ENCODE measurements at regions not wholly inside any gene's neighbourhood (a gene's known extent, or its start where the extent isn't known, plus 50 kb on each side); places are given as distances from the start of the nearest gene placed in this dataset.

DNA sequence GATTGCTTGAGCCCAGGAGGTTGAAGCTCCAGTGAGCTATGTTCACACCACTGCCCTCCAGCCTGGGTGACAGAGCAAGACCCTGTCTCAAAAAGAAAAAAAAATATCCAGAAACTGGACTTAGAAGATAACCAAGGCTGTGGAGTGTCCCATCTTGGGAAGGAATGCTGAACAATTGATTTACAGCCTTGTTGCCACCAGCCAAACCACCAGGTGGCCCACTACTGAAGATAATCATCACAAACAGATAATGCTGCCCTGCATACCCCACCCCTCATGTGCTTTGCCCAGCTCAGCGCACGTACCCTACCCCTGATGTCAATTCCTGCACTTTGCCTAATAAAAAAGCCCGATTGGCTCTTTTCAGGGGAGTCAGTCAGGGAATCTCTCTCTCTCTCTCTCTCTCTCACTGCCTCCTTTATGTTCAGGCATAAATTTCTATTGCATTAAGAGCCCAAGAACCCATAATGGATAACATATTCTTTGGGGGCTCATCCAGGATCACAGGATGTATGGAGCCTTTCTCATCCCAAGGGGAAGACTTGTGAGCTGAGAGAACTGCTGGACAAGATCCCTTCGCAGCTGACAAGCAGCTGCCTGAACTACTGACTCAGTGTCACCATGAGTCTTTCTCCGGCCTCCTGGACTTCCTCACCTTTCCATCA, 166.4 kb downstream of the CD24 start:
- TF ChIP-seq GATA2 (IDR thresholded peaks at IDR 0.05; ENCODE audit: low read depth, low read length) (no peak), GATA3 (IDR thresholded peaks at IDR 0.05; ENCODE audit: low read depth, low read length) (no peak)

Measured in SH-SY5Y (cell line).